Erythroblast (primary cell): ENCODE measurements at regions not wholly inside any gene's neighbourhood (a gene's known extent, or its start where the extent isn't known, plus 50 kb on each side); places are given as distances from the start of the nearest gene placed in this dataset.
"Not testable (repeated sequence)": the region's sequence is repeated elsewhere in the genome, so short reads cannot be mapped to it uniquely, and the experiment has no call there.

Source experiments
- DNase-seq, 2 experiments: peaks; one replicate each; lab custom pipeline; 2025; lab: John Stamatoyannopoulos, UW
- GATA1 ChIP-seq: IDR thresholded peaks from 2 replicates; pipeline ENCODE4 v1.6.1; 2011; ENCODE audit warnings: low read depth, mild to moderate bottlenecking, control low read depth, low read length, moderate library complexity
- POLR2A ChIP-seq: IDR thresholded peaks from 2 replicates; pipeline ENCODE4 v1.6.1; 2011; ENCODE audit warnings: mild to moderate bottlenecking, low read length

DNA sequence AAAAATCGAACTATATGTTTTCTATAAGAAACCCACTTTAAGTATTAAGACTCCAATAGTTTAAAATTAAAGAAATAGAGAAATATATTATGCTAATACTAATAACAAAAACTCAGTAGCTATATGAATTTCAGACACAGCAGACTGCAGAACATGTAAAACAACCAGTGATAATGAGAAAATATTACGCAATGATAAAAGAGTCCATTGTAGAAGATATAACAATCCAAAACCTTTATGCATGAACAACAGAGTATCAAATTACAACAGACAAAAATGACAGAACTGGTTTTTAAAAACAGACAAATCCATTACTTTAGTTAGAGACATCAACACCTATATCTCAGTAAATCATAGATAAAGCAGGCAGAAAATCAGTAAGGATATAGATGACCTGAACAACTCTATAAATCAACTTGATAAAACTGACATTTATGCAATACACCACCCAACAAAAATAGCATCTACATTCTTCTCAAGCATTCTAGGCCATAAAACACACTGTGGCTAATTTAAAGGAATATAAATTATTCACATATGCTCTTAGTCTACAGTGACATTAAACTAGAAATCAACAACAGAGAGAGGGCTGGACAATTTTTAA is 669.5 kb upstream of the GHITM start:
- TF ChIP-seq POLR2A: no peak
- no peak for TF ChIP-seq GATA1
- no peak for DNase-seq

DNA sequence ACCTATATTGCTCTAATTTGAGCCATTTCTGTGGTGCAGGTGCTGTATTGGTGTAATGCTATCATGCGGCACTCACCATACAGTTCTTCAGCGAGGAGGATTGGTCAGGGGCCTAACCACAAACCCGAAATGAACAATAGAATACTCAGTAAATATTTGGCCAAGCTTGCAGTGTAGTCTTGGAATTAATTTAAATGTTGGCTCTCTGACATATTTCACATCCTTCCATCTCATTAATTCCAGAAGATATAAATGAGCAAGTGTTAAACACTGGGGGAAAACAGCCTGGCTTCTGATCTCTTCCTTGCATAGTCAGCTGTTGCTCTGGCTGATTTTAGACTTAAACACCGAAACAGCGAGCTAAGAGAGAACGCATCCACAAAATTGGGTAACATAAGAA is 663.1 kb upstream of the GHITM start:
- no peak for TF ChIP-seq GATA1
- TF ChIP-seq POLR2A: no peak
- no peak for DNase-seq

GRCh38 chr10:83489161-83489560 is 650.1 kb upstream of the GHITM start:
- DNase-seq: no peak
- TF ChIP-seq POLR2A: no peak
- no peak for TF ChIP-seq GATA1

GRCh38 chr10:83492004-83492403 is 647.3 kb upstream of the GHITM start:
- TF ChIP-seq POLR2A (no peak), GATA1 (no peak)
- DNase-seq: no peak

- TF ChIP-seq POLR2A: no peak
- TF ChIP-seq GATA1: no peak
- no peak for DNase-seq
Observed at GRCh38 chr10:83512681-83513080, 626.6 kb upstream of the GHITM start.

DNA sequence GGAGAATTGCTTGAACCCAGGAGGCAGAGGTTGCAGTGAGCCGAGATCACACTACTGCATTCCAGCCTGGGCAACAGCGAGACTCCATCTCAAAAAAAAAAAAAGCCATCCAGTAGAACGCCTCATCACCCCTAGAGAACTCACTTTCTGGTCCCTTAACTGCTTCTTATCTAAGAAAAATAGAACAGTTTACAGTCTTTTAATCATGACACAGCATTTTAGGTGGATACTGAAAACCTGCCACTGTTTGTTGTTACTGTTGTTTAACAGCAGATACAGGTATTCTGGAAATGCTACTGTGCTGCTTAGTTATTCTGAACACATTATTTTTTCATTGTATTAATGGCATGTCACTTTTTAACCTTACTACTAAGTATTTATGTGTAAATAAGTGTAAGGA is 624.3 kb upstream of the GHITM start:
- no peak for TF ChIP-seq GATA1
- no peak for TF ChIP-seq POLR2A
- DNase-seq: no peak

GRCh38 chr10:83516788-83517187 is 622.5 kb upstream of the GHITM start:
- TF ChIP-seq POLR2A (no peak), GATA1 (no peak)
- no peak for DNase-seq

DNA sequence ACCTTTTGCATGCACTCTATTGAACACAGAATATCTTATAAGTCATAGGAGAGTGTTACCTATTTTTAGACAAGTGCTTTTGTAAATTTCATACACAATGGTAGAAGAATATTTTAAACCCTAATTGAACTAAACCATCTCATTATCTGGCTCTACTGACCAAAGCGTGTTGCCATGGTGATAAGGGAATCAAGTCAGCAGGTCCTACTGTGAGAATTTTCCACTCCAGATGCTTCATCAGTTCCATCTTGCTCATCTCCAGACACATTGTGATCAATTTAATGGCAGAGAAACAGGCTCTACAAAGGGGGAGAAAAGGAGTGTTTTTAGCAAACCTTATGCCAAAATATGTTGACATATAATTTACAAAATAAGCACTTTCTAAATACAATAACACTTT is 621.9 kb upstream of the GHITM start:
- DNase-seq: no peak
- TF ChIP-seq GATA1 (no peak), POLR2A (no peak)

DNA sequence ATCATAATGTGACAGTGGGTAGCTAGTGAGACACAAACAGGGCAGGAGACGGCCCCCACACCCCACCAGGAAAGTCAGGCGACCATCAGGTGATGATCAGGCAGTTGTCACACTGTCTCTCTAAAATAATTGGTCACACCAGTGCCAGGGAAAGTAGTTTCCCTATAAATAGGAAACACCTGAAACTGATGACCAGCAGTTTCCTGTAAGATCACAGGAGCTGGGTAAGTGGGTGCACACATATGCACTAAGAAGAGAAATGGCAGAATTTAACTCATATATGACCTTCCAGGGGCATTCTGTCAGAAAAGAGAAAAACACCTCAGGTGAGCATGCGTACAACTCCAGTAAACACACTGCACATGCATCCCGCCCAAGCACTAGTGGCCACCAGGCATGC is 620.5 kb upstream of the GHITM start:
- no peak for DNase-seq
- TF ChIP-seq GATA1 (no peak), POLR2A (no peak)

DNA sequence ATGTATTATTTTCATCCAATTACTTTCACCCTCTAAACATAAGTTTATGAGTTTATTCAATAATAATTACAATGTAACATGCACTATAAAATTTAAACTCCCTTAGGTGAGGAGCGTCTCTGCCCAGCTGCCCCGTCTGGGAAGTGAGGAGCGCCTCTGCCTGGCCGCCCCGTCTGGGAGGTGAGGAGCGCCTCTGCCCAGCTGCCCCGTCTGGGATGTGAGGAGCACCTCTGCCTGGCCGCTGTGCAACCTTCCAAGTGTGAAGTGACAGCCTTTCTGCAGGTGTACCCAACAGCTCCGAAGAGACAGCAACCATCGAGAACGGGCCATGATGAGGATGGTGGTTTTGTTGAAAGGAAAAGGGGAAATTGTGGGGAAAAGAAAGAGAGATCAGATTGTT is 618.9 kb upstream of the GHITM start:
- DNase-seq: not testable (repeated sequence)

DNA sequence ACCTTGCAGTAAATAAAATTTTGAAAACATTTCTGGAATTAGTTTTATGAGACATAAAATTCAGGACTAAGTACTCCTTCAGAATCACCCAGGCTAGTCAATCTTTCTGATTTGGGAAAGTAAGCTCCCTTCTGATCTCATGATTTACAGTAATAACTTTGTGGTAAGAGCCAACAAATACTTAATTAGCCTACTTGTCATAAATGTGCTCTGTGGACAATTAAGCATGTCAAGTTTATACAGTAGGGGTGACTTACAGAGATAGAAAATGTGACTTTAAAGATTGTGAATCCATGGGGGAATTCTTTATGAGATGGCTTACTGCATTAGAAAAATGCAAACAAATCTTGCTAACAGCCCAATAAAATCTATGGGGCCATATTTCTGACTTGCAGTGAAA is 616.9 kb upstream of the GHITM start:
- TF ChIP-seq POLR2A (no peak), GATA1 (no peak)
- DNase-seq: no peak

- TF ChIP-seq GATA1 (no peak), POLR2A (no peak)
Observed at GRCh38 chr10:83522881-83523386, 616.4 kb upstream of the GHITM start.

DNA sequence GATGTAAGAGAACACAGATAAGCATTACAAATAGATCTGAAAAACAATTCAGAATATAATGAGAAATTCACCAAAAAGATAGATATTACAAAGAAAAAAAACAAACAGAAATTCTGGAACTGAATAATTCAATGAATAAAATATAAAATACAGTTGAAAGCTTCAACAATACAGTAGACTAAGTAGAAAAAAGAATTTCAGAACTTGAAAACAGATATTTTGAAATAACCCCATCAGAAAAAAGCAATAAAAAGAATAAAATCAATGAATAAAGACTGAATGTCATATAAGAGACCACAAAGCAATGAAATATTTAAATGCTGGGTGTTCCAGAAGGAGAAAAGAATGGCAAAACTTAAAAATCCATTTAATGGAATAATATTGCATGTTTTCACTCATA is 611.4 kb upstream of the GHITM start:
- TF ChIP-seq GATA1 (no peak), POLR2A (no peak)
- no peak for DNase-seq

More at GRCh38 chr10:83522881-83523386, 616.4 kb upstream of the GHITM start:
- no peak for DNase-seq

DNA sequence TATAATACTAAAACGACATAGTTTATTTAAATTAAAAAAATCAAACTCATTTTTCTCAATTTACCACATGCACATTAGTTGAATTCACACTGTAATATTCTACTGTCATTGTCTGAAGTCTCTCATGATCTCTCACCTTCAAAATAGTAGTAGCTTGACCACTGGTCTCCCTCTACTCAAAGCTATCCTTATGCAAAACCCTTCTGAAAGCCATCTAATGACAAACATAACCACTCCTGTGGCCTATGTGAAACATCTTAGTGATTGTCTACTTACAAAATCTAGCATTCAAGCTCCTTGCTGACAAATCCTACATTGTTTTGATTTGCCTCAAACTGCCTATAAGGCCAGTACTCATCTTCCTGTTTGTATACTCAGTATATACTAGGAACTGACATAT is 606.0 kb upstream of the GHITM start:
- TF ChIP-seq POLR2A: no peak
- no peak for DNase-seq

- no peak for TF ChIP-seq POLR2A
- no peak for TF ChIP-seq GATA1
- no peak for DNase-seq
Observed at GRCh38 chr10:83536426-83536825, 602.9 kb upstream of the GHITM start.
